Adipocyte (in vitro differentiated cells): ENCODE measurements at regions not wholly inside any gene's neighbourhood (a gene's known extent, or its start where the extent isn't known, plus 50 kb on each side); places are given as distances from the start of the nearest gene placed in this dataset.
"Not testable (repeated sequence)": the region's sequence is repeated elsewhere in the genome, so short reads cannot be mapped to it uniquely, and the experiment has no call there.

Experiments used
- DNase-seq: peaks from one replicate; pipeline ENCODE4 v3.0.0-alpha.2; 2015; ENCODE audit warnings: low read depth
- H3K27me3 ChIP-seq: replicated peaks from 2 replicates; pipeline ENCODE4 v1.7.0; 2013; ENCODE audit warnings: mild to moderate bottlenecking, low read length, moderate library complexity; ENCODE audit not compliant: control insufficient read depth, insufficient read depth
- H3K36me3 ChIP-seq: 2 replicates; pipeline ENCODE4 v1.7.0; 2013; ENCODE audit warnings: low read length, mild to moderate bottlenecking, moderate library complexity; ENCODE audit not compliant: control insufficient read depth, insufficient read depth, severe bottlenecking
- H3K4me1 ChIP-seq: 2 replicates; pipeline ENCODE4 v1.7.0; 2013; ENCODE audit warnings: mild to moderate bottlenecking, low read length, moderate library complexity; ENCODE audit not compliant: control insufficient read depth, insufficient read depth
- H3K4me3 ChIP-seq: 2 replicates; pipeline ENCODE4 v1.7.0; 2013; ENCODE audit warnings: mild to moderate bottlenecking, low read length, moderate library complexity
- H3K9ac ChIP-seq: 2 replicates; pipeline ENCODE4 v1.7.0; 2013; ENCODE audit warnings: mild to moderate bottlenecking, low read length, moderate library complexity
- H3K9me3 ChIP-seq: 2 replicates; pipeline ENCODE4 v1.7.0; 2013; ENCODE audit warnings: mild to moderate bottlenecking, low read length, moderate library complexity; ENCODE audit not compliant: control insufficient read depth

DNA sequence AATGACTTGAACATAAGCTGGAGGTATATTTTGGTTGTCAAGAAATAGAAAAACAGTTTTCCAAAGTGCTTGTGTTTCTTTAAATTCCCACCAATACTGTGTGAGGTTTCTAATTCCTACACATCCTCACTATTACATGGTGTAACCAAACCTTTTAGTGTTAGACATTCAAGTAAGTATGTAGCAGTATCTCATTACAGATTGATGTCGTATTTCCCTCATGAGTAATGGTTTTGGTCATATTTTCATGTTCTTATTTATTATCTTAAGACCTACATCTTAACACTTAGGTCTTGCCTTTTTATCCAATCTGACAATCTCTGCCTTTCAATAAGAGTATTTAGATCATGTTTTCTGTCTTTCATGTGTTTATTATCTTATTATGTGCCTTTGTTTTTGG is 253.7 kb upstream of the ANXA10 start:
- Histone ChIP-seq H3K27me3 (no peaks in the 10 kb centered on the region), H3K9me3 (no peaks in the 10 kb centered on the region), H3K4me1 (no peaks in the 10 kb centered on the region), H3K9ac (no peak overlapping the region), H3K36me3 (no peaks in the 10 kb centered on the region), H3K4me3 (no peak overlapping the region)
- DNase-seq: peak; percentile 4

DNA sequence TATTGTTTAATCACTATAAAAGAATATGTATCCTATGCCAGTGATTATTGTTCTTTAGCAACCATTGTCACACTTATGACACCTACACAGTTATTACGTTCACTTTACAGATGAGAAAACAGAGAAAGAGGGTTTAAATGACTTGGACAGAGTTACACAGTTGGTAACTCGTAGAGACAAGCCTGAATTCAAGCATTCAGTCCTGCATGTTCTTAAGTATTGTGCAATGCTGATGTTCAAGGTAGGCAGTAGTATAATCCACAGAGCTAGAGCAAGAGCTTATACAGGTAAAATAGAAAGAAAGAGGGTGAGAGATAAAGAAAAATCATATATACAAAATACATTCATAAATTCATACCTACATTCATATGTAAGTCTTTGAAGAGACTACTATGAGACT is 249.8 kb upstream of the ANXA10 start:
- H3K9me3 ChIP-seq: no peaks in the 10 kb centered on the region
- H3K9ac ChIP-seq: no peak overlapping the region
- H3K4me3 ChIP-seq: no peak overlapping the region
- no peaks in the 10 kb centered on the region for H3K36me3 ChIP-seq
- no peaks in the 10 kb centered on the region for H3K27me3 ChIP-seq
- no peaks in the 10 kb centered on the region for H3K4me1 ChIP-seq
- no peak for DNase-seq

- Histone ChIP-seq H3K27me3 (no peaks in the 10 kb centered on the region), H3K4me1 (no peaks in the 10 kb centered on the region), H3K9ac (no peak overlapping the region), H3K9me3 (no peaks in the 10 kb centered on the region), H3K4me3 (no peak overlapping the region), H3K36me3 (no peaks in the 10 kb centered on the region)
- no peak for DNase-seq
Measured at GRCh38 chr4:167854881-167855280, 237.5 kb upstream of the ANXA10 start.

- not testable (repeated sequence) for H3K4me3 ChIP-seq, H3K9ac ChIP-seq, H3K9me3 ChIP-seq, DNase-seq, H3K36me3 ChIP-seq, H3K4me1 ChIP-seq, H3K27me3 ChIP-seq
Measured at GRCh38 chr4:167858127-167858526, 234.2 kb upstream of the ANXA10 start.

- no peak for DNase-seq
- H3K27me3 ChIP-seq: no peaks in the 10 kb centered on the region
- no peak overlapping the region for H3K9ac ChIP-seq
- no peaks in the 10 kb centered on the region for H3K4me1 ChIP-seq
- no peaks in the 10 kb centered on the region for H3K9me3 ChIP-seq
- H3K4me3 ChIP-seq: no peak overlapping the region
- no peaks in the 10 kb centered on the region for H3K36me3 ChIP-seq
Measured at GRCh38 chr4:167867191-167867590, 225.1 kb upstream of the ANXA10 start.

DNA sequence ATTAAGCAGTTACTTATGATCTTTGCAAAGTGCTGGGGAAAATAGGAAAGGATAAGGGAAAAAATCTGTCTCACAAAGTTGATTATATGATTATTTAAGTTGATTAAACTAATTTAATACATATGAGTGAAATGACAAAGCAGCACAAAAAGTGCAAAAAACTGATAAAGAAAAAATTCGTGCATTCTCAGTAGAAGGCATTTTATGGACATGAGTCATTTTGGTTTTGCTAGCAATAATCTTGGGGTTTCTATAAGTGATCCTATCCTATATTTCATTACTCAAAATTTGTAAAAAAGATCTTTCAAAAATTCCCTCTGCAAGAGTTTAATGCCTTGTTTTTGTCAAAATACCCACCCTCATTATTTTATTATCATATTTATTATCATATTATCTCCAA is 224.2 kb upstream of the ANXA10 start:
- Histone ChIP-seq H3K9ac (no peak overlapping the region), H3K9me3 (no peaks in the 10 kb centered on the region), H3K27me3 (no peaks in the 10 kb centered on the region), H3K4me1 (no peaks in the 10 kb centered on the region), H3K4me3 (no peak overlapping the region), H3K36me3 (no peaks in the 10 kb centered on the region)
- DNase-seq: peak; percentile 17

DNA sequence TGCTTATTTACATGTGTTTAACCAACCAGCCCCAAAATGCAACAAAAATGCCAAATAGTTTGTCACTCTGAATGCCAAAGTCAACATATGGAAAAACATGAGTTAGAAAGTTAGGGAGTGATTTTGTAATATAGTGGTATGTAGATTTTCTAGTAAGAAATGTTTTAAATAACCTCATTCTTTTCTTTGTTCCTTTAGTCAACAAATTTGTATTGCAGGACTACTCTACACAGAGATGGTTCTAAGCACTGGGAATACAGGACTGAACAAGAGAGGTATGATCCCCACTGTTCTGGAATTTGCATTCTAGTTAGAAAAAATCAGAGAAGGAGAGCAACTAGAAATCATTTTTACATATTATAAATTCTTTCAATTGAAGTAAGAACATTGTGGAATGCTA is 218.8 kb upstream of the ANXA10 start:
- Histone ChIP-seq H3K4me1 (no peaks in the 10 kb centered on the region), H3K9ac (no peak overlapping the region), H3K4me3 (no peak overlapping the region), H3K27me3 (no peaks in the 10 kb centered on the region), H3K9me3 (no peaks in the 10 kb centered on the region), H3K36me3 (no peaks in the 10 kb centered on the region)
- peak; percentile 65 for DNase-seq

DNA sequence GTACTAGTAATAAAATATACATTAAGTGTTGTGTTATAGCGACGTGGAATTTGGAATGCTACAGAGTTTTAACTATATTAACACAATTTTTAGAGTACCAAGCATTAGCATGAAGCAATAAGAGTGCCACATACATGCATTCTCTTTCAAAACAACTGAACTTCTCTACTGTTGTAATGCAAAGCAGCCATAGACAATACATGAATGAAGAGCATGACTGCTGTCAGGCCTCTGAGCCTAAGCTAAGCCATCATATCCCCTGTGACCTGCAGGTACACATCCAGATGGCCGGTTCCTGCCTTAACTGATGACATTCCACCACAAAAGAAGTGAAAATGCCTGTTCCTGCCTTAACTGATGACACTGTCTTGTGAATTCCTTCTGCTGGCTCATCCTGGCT is 216.2 kb upstream of the ANXA10 start:
- H3K27me3 ChIP-seq, H3K9ac ChIP-seq, H3K4me1 ChIP-seq, H3K36me3 ChIP-seq, H3K4me3 ChIP-seq, H3K9me3 ChIP-seq, DNase-seq: not testable (repeated sequence)

DNA sequence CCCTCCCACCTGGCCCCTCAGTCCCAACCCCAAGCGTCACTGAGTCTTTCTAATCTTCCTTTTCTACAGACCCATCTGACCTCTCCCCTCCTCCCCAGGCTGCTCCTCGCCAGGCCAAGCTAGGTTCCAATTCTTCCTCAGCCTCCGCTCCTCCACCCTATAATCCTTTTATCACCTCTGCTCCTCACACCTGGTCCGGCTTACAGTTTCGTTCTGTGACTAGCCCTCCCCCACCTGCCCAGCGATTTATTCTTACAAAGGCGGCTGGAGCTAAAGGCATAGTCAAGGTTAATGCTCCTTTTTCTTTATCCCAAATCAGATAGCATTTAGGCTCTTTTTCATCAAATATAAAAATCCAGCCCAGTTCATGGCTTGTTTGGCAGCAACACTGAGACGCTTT is 214.5 kb upstream of the ANXA10 start:
- not testable (repeated sequence) for H3K9ac ChIP-seq, H3K4me1 ChIP-seq, H3K9me3 ChIP-seq, H3K36me3 ChIP-seq, DNase-seq, H3K27me3 ChIP-seq, H3K4me3 ChIP-seq

DNA sequence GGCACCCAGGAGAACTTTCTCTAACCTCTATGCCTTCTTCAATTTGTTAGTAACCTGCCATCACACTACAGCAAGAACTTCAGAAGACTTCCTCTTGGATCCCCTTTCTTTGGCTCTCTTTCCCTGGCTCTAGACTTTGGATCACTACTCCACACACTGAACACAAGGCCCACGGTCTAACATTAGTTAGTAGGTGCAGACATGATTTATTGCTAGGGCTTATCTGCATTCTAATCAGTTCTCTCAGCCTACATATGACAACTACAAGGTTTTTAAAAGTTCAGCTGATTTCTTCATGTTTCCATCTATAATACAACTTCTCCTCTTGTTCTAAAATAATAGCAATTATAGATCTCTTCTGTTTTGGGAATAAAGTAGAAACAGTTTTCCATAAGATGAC is 209.1 kb upstream of the ANXA10 start:
- no peaks in the 10 kb centered on the region for H3K27me3 ChIP-seq
- no peak overlapping the region for H3K9ac ChIP-seq
- H3K4me3 ChIP-seq: no peak overlapping the region
- H3K4me1 ChIP-seq: peaks cover 3% of the 10 kb centered on the region
- no peak for DNase-seq
- no peaks in the 10 kb centered on the region for H3K9me3 ChIP-seq
- no peaks in the 10 kb centered on the region for H3K36me3 ChIP-seq

DNA sequence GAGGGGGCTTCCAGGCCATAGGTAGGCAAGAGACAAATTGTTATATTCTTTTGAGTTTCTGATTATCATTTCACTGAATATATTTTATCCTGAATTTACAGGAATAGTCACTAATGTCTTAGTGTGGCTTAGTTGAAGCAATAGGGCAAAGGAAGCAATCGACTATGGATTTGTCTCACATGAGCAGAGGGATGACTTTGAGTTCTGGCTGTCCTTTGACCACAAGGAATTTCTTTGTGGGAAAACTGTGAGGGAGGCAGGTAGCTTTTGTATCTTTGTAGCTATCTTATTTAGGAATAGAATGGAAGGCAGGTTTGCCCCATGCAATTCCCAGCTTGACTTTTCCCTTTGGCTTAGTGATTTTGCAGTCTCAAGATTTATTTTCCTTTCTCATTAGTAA is 207.3 kb upstream of the ANXA10 start:
- no peaks in the 10 kb centered on the region for H3K9me3 ChIP-seq
- H3K4me1 ChIP-seq: peaks cover 3% of the 10 kb centered on the region
- no peaks in the 10 kb centered on the region for H3K27me3 ChIP-seq
- H3K9ac ChIP-seq: no peak overlapping the region
- no peak for DNase-seq
- H3K4me3 ChIP-seq: no peak overlapping the region
- H3K36me3 ChIP-seq: no peaks in the 10 kb centered on the region

DNA sequence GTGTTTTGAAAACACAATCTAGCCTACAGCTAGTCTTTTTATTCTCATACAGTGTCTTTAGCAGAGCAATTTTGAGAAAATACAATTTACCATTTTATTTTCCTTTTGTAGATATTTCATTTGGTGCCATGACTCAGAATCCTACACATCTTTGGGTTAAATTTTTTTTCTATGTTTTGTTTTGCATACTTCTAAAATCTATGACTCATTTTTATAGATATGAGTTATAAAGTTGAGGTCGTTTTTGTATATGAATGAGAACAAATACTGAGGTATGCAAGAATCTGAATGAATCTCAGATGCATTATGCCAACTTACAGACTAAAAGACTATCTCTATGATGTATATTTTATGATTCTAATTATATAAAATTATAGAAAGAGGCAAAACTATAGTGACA is 206.5 kb upstream of the ANXA10 start:
- peak; percentile 28 for DNase-seq
- no peaks in the 10 kb centered on the region for H3K36me3 ChIP-seq
- no peak overlapping the region for H3K4me3 ChIP-seq
- no peaks in the 10 kb centered on the region for H3K9me3 ChIP-seq
- no peak overlapping the region for H3K9ac ChIP-seq
- H3K4me1 ChIP-seq: peaks cover 3% of the 10 kb centered on the region
- H3K27me3 ChIP-seq: no peaks in the 10 kb centered on the region
